Endothelial cell (in vitro differentiated cells): ENCODE measurements at regions not wholly inside any gene's neighbourhood (a gene's known extent, or its start where the extent isn't known, plus 50 kb on each side); places are given as distances from the start of the nearest gene placed in this dataset.

Experiments used
- DNase-seq: peaks from one replicate; pipeline ENCODE4 v3.0.0; 2021; ENCODE audit warnings: low spot score
- H3K27ac Mint-ChIP-seq: one replicate; pipeline ENCODE4 v1.8.0; 2021; ENCODE audit warnings: mixed read lengths, inconsistent platforms; ENCODE audit not compliant: unreplicated experiment
- H3K27me3 Mint-ChIP-seq: one replicate; pipeline ENCODE4 v1.8.0; 2021; ENCODE audit warnings: mild to moderate bottlenecking, moderate library complexity, mixed read lengths, inconsistent platforms; ENCODE audit not compliant: unreplicated experiment
- H3K36me3 Mint-ChIP-seq: one replicate; pipeline ENCODE4 v1.8.0; 2021; ENCODE audit warnings: mild to moderate bottlenecking, low read depth, mixed read lengths, inconsistent platforms; ENCODE audit not compliant: unreplicated experiment
- H3K4me1 Mint-ChIP-seq: one replicate; pipeline ENCODE4 v1.8.0; 2021; ENCODE audit warnings: mild to moderate bottlenecking, mixed read lengths, inconsistent platforms; ENCODE audit not compliant: unreplicated experiment
- H3K4me3 Mint-ChIP-seq: one replicate; pipeline ENCODE4 v1.8.0; 2021; ENCODE audit warnings: mild to moderate bottlenecking, mixed read lengths, inconsistent platforms; ENCODE audit not compliant: unreplicated experiment
- H3K9me3 Mint-ChIP-seq: one replicate; pipeline ENCODE4 v1.8.0; 2021; ENCODE audit warnings: mixed read lengths, inconsistent platforms; ENCODE audit not compliant: unreplicated experiment
- TF ChIP-seq, protein P1 (sequence below): fragments of 200-600 bp; sonication (generic); IDR thresholded peaks from one replicate; pipeline ENCODE4 v1.5.0; 2021; ENCODE audit warnings: antibody characterized with exemption; ENCODE audit not compliant: unreplicated experiment

DNA sequence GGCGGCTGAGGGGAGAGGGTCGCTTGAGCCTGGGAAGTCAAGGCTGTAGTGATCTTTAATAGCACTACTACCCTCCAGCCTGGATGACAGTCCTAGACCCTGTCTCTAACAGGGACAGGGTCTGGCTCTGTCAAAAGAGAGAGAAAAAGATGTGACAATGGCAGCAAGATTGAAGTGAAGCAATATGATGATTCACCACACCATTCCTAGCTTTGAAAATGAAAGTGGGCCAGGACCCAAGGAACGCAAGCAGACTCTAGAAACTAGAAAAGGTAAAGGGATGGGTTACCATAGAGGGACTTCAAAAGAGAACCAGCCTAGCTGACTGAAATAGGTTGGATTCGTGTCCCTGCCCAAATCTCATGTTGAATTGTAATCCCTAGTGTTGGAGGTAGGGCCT is 426.9 kb downstream of the HTR1B start:
- peaks cover 5% of the 10 kb centered on the region for H3K4me1 Mint-ChIP-seq
- DNase-seq = no peak
- H3K27me3 Mint-ChIP-seq = no peaks in the 10 kb centered on the region
- H3K36me3 Mint-ChIP-seq = peaks cover 20% of the 10 kb centered on the region
- H3K4me3 Mint-ChIP-seq = no peak overlapping the region
- H3K9me3 Mint-ChIP-seq = peaks cover 11% of the 10 kb centered on the region
- H3K27ac Mint-ChIP-seq = no peak overlapping the region
- TF ChIP-seq, protein P1, sequence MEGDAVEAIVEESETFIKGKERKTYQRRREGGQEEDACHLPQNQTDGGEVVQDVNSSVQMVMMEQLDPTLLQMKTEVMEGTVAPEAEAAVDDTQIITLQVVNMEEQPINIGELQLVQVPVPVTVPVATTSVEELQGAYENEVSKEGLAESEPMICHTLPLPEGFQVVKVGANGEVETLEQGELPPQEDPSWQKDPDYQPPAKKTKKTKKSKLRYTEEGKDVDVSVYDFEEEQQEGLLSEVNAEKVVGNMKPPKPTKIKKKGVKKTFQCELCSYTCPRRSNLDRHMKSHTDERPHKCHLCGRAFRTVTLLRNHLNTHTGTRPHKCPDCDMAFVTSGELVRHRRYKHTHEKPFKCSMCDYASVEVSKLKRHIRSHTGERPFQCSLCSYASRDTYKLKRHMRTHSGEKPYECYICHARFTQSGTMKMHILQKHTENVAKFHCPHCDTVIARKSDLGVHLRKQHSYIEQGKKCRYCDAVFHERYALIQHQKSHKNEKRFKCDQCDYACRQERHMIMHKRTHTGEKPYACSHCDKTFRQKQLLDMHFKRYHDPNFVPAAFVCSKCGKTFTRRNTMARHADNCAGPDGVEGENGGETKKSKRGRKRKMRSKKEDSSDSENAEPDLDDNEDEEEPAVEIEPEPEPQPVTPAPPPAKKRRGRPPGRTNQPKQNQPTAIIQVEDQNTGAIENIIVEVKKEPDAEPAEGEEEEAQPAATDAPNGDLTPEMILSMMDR = no peak

DNA sequence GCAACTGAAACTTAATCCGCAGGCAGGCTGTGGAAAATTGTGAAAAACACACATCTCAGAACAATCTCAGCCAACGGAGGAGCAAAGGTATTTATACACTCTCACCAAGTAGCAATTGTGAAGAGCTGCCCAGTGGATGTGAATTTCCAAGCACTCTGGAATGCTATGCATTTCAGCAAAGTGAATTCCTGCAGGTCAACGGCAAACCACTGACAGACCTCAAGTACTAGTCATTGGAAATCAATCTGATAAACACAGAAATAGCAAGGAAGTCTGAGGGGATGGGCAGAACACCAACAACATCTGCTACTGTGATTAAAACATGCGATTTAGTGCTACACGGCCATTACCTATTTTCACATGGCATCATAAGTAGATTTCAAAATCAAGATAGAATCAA is 429.1 kb downstream of the HTR1B start:
- H3K27ac Mint-ChIP-seq = no peak overlapping the region
- peak; percentile 8 for DNase-seq

DNA sequence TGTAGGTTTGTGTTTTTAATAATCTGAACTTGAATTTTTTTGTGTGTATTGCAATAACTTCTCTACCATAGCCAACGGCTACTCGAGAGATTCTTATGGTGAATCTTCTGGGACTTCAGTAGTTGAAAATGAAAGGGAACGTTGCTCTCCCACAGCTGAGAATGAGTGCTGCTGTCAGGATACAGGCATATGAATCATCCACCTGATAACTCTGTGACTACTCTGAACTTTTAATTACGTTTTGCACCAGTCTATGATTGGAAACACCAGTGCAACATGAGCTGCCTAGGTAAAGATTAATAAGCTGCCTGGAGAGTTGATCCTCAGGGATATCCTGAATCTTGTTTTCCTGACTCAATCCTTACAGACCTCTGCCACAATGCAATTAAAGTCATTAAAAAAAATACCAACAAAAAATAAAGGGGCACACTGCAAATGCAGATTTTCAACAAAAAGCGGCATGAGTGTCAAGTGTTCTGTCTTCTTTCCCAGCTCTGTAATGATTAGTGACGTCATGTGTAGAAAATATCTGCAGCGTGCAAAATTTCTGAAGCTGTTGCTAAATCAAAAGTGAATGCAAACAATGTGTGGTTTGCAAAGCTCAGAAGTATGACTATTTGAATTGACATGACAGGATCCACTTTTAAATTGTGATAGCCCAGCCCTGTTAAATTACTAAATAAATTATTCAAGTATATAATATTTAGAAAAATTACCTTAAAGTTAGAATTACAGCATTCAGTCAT is 432.2 kb downstream of the HTR1B start:
- TF ChIP-seq, protein P1 = no peak
- Mint-ChIP-seq H3K27ac (no peak overlapping the region), H3K36me3 (peaks cover 4% of the 10 kb centered on the region), H3K4me1 (peaks cover 5% of the 10 kb centered on the region), H3K4me3 (no peak overlapping the region), H3K9me3 (no peaks in the 10 kb centered on the region), H3K27me3 (no peaks in the 10 kb centered on the region)
- DNase-seq = no peak

More for the DNA sequence above, 429.1 kb downstream of the HTR1B start:
- Mint-ChIP-seq H3K36me3 (peaks cover 20% of the 10 kb centered on the region), H3K4me1 (peaks cover 5% of the 10 kb centered on the region), H3K9me3 (peaks cover 11% of the 10 kb centered on the region), H3K4me3 (no peak overlapping the region), H3K27me3 (no peaks in the 10 kb centered on the region)
- TF ChIP-seq, protein P1 = no peak

DNA sequence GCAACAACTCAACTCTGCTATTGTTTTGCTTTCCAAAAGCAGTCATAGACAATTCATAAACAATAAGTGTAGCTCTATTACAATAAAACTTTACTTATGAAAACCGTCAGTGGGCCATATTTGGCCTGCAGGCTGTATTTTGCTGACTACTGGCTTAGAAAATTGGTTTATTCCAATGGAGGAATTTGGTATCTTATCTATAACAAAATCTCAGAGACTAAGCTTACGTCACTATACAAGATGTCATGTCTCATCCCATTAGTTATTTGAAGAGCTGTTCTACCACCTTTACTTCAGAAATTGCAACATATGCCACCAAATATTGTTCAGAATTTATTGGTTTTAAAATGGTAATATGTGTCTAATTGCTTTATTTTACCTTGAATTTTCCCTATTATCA is 436.9 kb downstream of the HTR1B start:
- no peaks in the 10 kb centered on the region for H3K4me1 Mint-ChIP-seq

DNA sequence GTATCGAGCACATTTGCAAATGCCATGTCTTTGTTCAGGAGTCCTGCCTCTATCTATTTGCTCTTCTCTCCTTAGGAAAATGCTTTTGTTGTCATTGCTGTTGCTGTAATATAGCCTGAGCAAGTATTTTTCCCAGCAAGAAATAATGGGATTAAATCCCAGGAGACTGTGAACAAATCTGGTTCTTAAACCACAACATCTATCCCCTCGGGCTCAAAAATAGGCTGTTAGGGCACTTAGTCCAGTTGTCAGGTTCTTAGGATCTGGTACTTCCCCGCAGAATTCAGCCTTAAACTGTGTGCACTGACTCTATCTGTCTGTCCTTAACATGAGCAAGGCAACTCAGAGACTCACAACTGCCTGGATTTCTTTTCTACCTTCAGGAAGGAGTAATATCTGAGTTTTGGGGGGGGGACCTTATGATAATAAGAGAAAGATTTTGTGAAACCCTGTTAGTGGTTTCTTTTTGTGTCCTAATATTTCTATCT is 437.5 kb downstream of the HTR1B start:
- Mint-ChIP-seq H3K4me1 (no peaks in the 10 kb centered on the region), H3K27me3 (peaks cover 1% of the 10 kb centered on the region), H3K27ac (no peak overlapping the region), H3K9me3 (no peaks in the 10 kb centered on the region), H3K4me3 (no peak overlapping the region), H3K36me3 (no peaks in the 10 kb centered on the region)
- no peak for DNase-seq
- TF ChIP-seq, protein P1 = no peak

More for the DNA sequence above, 436.9 kb downstream of the HTR1B start:
- Mint-ChIP-seq H3K4me3 (no peak overlapping the region), H3K9me3 (no peaks in the 10 kb centered on the region), H3K27me3 (peaks cover 1% of the 10 kb centered on the region), H3K36me3 (no peaks in the 10 kb centered on the region), H3K27ac (no peak overlapping the region)
- TF ChIP-seq, protein P1 = no peak
- no peak for DNase-seq
